ENCODE measurements at regions not wholly inside any gene's neighbourhood (a gene's known extent, or its start where the extent isn't known, plus 50 kb on each side); places are given as distances from the start of the nearest gene placed in this dataset.
"Not testable (repeated sequence)": the region's sequence is repeated elsewhere in the genome, so short reads cannot be mapped to it uniquely, and the experiment has no call there.

GRCh38 chr1:220962031-220962751 is 82.9 kb downstream of the HLX start:
- intact Hi-C loops (cut with DNase I) = no loop called here
- ATAC-seq = peak; percentile 62
- no peak for TF ChIP-seq CTCF (IDR thresholded peaks at IDR 0.05)

GRCh38 chr1:220966041-220966440 is 86.8 kb downstream of the HLX start:
- Histone ChIP-seq H3K27ac (no peak overlapping the region), H3K4me3 (no peak overlapping the region), H3K36me3 (no peaks in the 10 kb centered on the region), H3K4me1 (no peaks in the 10 kb centered on the region), H3K9me3 (peaks cover 0 to 12% of the 10 kb centered on the region in 2 donors), H3K27me3 (no peaks in the 10 kb centered on the region)
- no peak for TF ChIP-seq CTCF (IDR thresholded peaks at IDR 0.05)
- intact Hi-C loops (cut with DNase I) = no loop called here
- no peak for ATAC-seq
- DNase-seq = no peak

More at GRCh38 chr1:220962031-220962751, 82.9 kb downstream of the HLX start:
- Histone ChIP-seq H3K4me3 (no peak overlapping the region), H3K36me3 (no peaks in the 10 kb centered on the region), H3K9me3 (peaks cover 0 to 8% of the 10 kb centered on the region in 2 donors), H3K4me1 (peaks cover 0 to 4% of the 10 kb centered on the region in 2 donors), H3K27ac (no peak overlapping the region), H3K27me3 (no peaks in the 10 kb centered on the region)
- no peak for DNase-seq

GRCh38 chr1:220966473-220966872 is 87.2 kb downstream of the HLX start:
- TF ChIP-seq CTCF (IDR thresholded peaks at IDR 0.05) = no peak
- Histone ChIP-seq H3K4me3 (no peak overlapping the region), H3K9me3 (peaks cover 0 to 12% of the 10 kb centered on the region in 2 donors), H3K27ac (no peak overlapping the region), H3K27me3 (no peaks in the 10 kb centered on the region), H3K36me3 (no peaks in the 10 kb centered on the region), H3K4me1 (no peaks in the 10 kb centered on the region)
- DNase-seq (no peak), ATAC-seq (no peak)
- intact Hi-C loops (cut with DNase I) = no loop called here

GRCh38 chr1:220966881-220967611 is 87.8 kb downstream of the HLX start:
- H3K36me3 ChIP-seq = no peaks in the 10 kb centered on the region
- H3K27ac ChIP-seq = no peak overlapping the region
- ATAC-seq (no peak), DNase-seq (no peak)
- no peaks in the 10 kb centered on the region for H3K4me1 ChIP-seq
- TF ChIP-seq CTCF (IDR thresholded peaks at IDR 0.05) = no peak
- no peak overlapping the region for H3K4me3 ChIP-seq
- H3K27me3 ChIP-seq = no peaks in the 10 kb centered on the region
- peaks cover 0 to 12% of the 10 kb centered on the region in 2 donors for H3K9me3 ChIP-seq
- intact Hi-C loops (cut with DNase I) = no loop called here

- no peaks in the 10 kb centered on the region for H3K4me1 ChIP-seq
- no peak overlapping the region for H3K4me3 ChIP-seq
- no peak for TF ChIP-seq CTCF (IDR thresholded peaks at IDR 0.05)
- ATAC-seq = no peak
- H3K36me3 ChIP-seq = no peaks in the 10 kb centered on the region
- DNase-seq = no peak
- no peak overlapping the region for H3K27ac ChIP-seq
- peaks cover 0 to 12% of the 10 kb centered on the region in 2 donors for H3K9me3 ChIP-seq
- no peaks in the 10 kb centered on the region for H3K27me3 ChIP-seq
- intact Hi-C loops (cut with DNase I) = no loop called here
Measured at GRCh38 chr1:220967911-220968310, 88.7 kb downstream of the HLX start.

GRCh38 chr1:220969281-220969680 is 90.0 kb downstream of the HLX start:
- ATAC-seq; H3K27ac ChIP-seq; DNase-seq; H3K27me3 ChIP-seq; intact Hi-C loops (cut with DNase I); H3K36me3 ChIP-seq; H3K4me1 ChIP-seq; H3K4me3 ChIP-seq: not testable (repeated sequence)
- peaks cover 0 to 12% of the 10 kb centered on the region in 2 donors for H3K9me3 ChIP-seq

Data from left lung (tissue), 4 donors.